SJCRH30 (cell line): ENCODE measurements at regions not wholly inside any gene's neighbourhood (a gene's known extent, or its start where the extent isn't known, plus 50 kb on each side); places are given as distances from the start of the nearest gene placed in this dataset.
A peak's percentile ranks its signal among the peaks of the same experiment; 100 is the strongest.
"Not testable (repeated sequence)": the region's sequence is repeated elsewhere in the genome, so short reads cannot be mapped to it uniquely, and the experiment has no call there.

ENCODE experiments used
- DNase-seq, 2 experiments: peaks; one replicate each; pipeline ENCODE4 v3.0.0-alpha.2; 2015 to 2020
- H3K27ac ChIP-seq: fragments of 250-450 bp; sonication (Bioruptor Pico); 2 replicates; pipeline ENCODE4 v1.5.1; 2020; ENCODE audit warnings: mild to moderate bottlenecking, moderate library complexity
- H3K27me3 ChIP-seq: fragments of 250-450 bp; sonication (Bioruptor Pico); 2 replicates; pipeline ENCODE4 v1.5.1; 2020; ENCODE audit warnings: mild to moderate bottlenecking, moderate library complexity
- H3K36me3 ChIP-seq: fragments of 250-450 bp; sonication (Bioruptor Pico); 2 replicates; pipeline ENCODE4 v1.5.1; 2020; ENCODE audit warnings: mild to moderate bottlenecking, moderate library complexity
- H3K4me1 ChIP-seq: fragments of 250-450 bp; sonication (Bioruptor Pico); 2 replicates; pipeline ENCODE4 v1.5.1; 2020; ENCODE audit warnings: mild to moderate bottlenecking, moderate library complexity
- H3K4me3 ChIP-seq: fragments of 250-450 bp; sonication (Bioruptor Pico); 2 replicates; pipeline ENCODE4 v1.5.1; 2020; ENCODE audit warnings: mild to moderate bottlenecking, moderate library complexity
- H3K9me3 ChIP-seq: fragments of 250-450 bp; sonication (Bioruptor Pico); replicated peaks from 2 replicates; pipeline ENCODE4 v1.5.1; 2020; ENCODE audit warnings: mild to moderate bottlenecking, moderate library complexity

DNA sequence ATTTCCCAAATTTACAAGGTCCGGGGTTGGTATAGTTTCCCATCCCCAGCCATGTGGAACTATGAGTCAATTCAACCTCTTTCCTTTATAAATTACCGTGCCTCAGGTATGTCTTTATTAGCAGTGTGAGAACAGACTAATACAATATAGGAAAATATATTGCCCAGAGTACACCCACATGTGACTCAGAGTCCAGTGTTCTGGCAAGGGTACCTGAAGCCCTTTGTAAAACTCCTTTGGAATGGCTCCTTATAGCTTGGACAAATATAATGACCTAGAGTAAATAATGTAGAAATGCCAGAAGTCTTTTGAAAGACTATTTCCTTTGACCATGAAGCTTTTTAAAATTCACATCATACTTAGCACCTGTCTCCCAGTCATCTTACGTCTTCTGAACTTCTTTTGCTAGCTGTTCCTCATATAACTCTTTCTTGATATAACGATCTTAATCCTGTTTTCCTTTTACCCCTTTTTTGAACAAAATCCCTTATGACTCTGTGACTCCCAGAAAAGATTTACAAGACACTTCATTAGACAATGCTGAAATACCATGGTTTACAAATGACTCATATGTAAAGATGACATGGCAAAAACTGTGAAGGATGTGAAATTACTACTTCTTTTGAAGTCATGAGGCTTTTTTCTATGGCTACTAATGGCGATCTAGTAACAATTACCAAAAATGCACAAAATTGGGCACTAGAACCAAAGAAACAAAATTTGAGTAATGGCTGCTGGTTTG is 408.9 kb downstream of the NAP1L3 start:
- DNase-seq = no peak
- H3K27me3 ChIP-seq = no peaks in the 10 kb centered on the region
- no peaks in the 10 kb centered on the region for H3K4me1 ChIP-seq
- no peaks in the 10 kb centered on the region for H3K36me3 ChIP-seq
- H3K4me3 ChIP-seq = no peak overlapping the region
- no peaks in the 10 kb centered on the region for H3K9me3 ChIP-seq
- H3K27ac ChIP-seq = no peak overlapping the region

DNA sequence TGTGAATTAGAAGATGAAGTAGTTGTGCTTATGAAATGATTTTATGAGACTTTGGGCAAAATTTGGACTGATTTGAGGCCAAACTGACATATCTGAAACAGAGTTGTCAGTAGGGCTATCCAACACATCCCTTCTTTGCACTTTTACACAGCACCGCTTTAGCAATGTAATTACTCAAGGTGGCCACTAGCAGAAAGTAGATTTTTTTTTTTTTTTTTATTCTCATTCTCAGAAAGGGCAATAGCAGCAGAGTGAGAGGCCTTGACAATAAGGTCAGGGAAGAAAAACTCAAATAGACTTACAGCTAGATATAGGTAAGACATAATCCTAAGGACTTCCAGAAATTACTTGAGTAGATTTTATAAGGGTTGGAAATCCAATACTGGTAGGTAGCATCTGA is 414.3 kb downstream of the NAP1L3 start:
- no peak overlapping the region for H3K4me3 ChIP-seq
- no peak overlapping the region for H3K27ac ChIP-seq
- no peaks in the 10 kb centered on the region for H3K27me3 ChIP-seq
- no peaks in the 10 kb centered on the region for H3K4me1 ChIP-seq
- H3K9me3 ChIP-seq = no peaks in the 10 kb centered on the region
- no peaks in the 10 kb centered on the region for H3K36me3 ChIP-seq
- DNase-seq = no peak

DNA sequence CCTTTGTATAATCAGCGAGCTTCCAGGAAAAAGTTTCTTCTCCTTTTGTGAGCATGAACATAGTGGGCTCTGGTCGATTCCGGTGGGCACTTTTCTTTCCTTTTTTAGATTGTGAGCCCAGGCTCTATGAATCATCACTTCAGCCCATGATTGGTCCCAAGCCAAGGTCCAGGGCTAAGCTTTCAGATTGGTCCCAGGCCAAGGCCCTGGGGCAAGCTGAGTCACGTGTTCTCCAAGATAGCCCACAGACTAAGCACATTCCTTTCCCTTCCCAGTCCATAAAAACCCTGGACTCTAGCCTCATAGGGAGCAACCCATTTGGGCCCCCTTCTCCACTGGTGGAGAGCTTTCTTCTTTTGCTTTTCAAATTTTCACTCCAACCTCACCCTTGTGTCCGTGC is 430.5 kb downstream of the NAP1L3 start:
- Histone ChIP-seq H3K36me3 (no peaks in the 10 kb centered on the region), H3K9me3 (no peaks in the 10 kb centered on the region), H3K4me3 (no peak overlapping the region), H3K27ac (no peak overlapping the region), H3K27me3 (no peaks in the 10 kb centered on the region), H3K4me1 (no peaks in the 10 kb centered on the region)
- DNase-seq = peak; percentile 4 to 20

DNA sequence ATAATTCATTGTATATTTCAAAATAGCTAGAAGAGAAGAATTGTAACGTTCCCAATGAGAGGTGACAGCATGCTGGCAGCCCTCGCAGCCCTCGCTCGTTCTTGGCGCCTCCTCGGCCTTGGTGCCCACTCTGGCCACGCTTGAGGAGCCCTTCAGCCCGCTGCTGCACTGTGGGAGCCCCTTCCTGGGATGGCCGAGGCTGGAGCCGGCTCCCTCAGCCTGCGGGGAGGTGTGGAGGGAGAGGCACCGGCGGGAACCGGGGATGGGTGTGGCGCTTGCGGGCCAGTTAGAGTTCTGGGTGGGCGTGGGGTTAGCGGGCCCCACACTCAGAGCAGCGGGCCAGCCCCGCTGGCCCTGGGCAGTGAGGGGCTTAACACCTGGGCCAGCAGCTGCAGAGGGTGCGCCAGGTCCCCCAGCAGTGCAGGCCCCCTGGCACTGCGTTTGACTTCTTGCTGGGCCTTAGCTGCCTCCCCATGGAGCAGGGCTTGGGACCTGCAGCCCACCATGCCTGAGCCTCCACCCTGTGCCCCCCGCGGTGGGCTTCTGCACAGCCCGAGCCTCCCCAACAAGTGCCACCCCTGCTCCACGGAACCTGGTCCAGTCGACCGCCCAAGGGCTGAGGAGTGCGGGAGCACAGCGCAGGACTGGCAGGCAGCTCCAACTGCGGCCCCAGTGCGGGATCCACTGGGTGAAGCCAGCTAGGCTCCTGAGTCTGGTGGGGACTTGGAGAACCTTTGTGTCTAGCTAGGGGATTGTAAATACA is 437.7 kb downstream of the NAP1L3 start:
- H3K4me3 ChIP-seq, H3K9me3 ChIP-seq, H3K4me1 ChIP-seq, H3K27ac ChIP-seq, H3K36me3 ChIP-seq, H3K27me3 ChIP-seq, DNase-seq: not testable (repeated sequence)

DNA sequence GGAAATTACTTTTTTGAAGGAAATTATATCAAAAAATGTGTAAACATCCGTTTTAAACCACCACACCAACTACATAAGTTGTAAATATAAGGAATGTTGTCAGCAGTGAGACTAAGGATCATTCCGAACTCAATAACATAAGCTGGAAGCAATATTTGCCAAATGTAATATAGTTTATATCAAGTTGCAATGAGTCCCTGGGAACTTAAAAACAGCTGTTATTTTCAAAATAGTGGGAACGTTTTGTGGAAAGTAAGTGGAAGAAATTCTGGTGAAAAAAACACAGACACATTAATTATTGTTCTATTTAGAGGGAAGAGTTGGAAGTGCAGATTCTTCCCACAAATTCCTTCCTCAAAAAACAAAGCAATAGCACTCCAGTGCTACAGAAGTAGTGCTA is 444.3 kb downstream of the NAP1L3 start:
- Histone ChIP-seq H3K4me3 (no peak overlapping the region), H3K36me3 (no peaks in the 10 kb centered on the region), H3K9me3 (no peaks in the 10 kb centered on the region), H3K27me3 (no peaks in the 10 kb centered on the region), H3K4me1 (no peaks in the 10 kb centered on the region), H3K27ac (no peak overlapping the region)
- no peak for DNase-seq
